IMR-90 (cell line): ENCODE measurements at regions not wholly inside any gene's neighbourhood (a gene's known extent, or its start where the extent isn't known, plus 50 kb on each side); places are given as distances from the start of the nearest gene placed in this dataset.

Experiments used
- ATAC-seq: fragments of 200-7000 bp; cut with Tn5 transposase; 2 replicates; pipeline ENCODE4 v1.9.1; 2020; ENCODE audit warnings: low read depth, mild to moderate bottlenecking, moderate library complexity
- BruUV-seq: library from RNA; stranded (reverse); fragments of 400-500 nt; replicated peaks from 2 replicates; lab custom pipeline; 2021; lab: Mats Ljungman, UMichigan
- CTCF ChIA-PET: fragments of 300-600 bp; formaldehyde crosslinking; extraction: SDS; loops from one replicate; lab custom pipeline; 2021; ENCODE audit warnings: antibody characterized with exemption; lab: Yijun Ruan, JAX
- POLR2A ChIA-PET: fragments of 300-600 bp; sonication (Branson Sonifier 250); formaldehyde crosslinking; loops from one replicate; lab custom pipeline; 2022; ENCODE audit warnings: antibody characterized with exemption; ENCODE audit not compliant: unreplicated experiment; lab: Charles Lee
- DNase-seq: peaks from one replicate; pipeline ENCODE4 v3.0.0; 2013
- H2AFZ ChIP-seq: replicated peaks from 2 replicates; pipeline ENCODE3; 2013; ENCODE audit warnings: low read length, mild to moderate bottlenecking; ENCODE audit not compliant: poor library complexity
- H2AK5ac ChIP-seq: 2 replicates; pipeline ENCODE4 v1.6.1; 2013; ENCODE audit warnings: low read depth, low read length, inconsistent platforms
- H2AK9ac ChIP-seq: replicated peaks from 2 replicates; pipeline ENCODE3; 2013; ENCODE audit warnings: mild to moderate bottlenecking, low read depth, low read length, moderate library complexity; ENCODE audit not compliant: poor library complexity
- H2BK120ac ChIP-seq: 2 replicates; pipeline ENCODE4 v1.6.1; 2013; ENCODE audit warnings: low read depth, low read length, inconsistent platforms
- H2BK15ac ChIP-seq: 3 replicates; pipeline ENCODE4 v1.6.1; 2013; ENCODE audit warnings: low read depth, low read length, inconsistent platforms
- H2BK20ac ChIP-seq: 2 replicates; pipeline ENCODE4 v1.6.1; 2013; ENCODE audit warnings: low read depth, mild to moderate bottlenecking, inconsistent platforms, low read length, moderate library complexity
- H2BK5ac ChIP-seq: 2 replicates; pipeline ENCODE4 v1.6.1; 2013; ENCODE audit warnings: mild to moderate bottlenecking, low read depth, low read length, inconsistent platforms; ENCODE audit not compliant: poor library complexity, severe bottlenecking
- H3K14ac ChIP-seq: replicated peaks from 2 replicates; pipeline ENCODE4 v1.6.1; 2013; ENCODE audit warnings: low read depth, low read length, inconsistent platforms
- H3K18ac ChIP-seq: 2 replicates; pipeline ENCODE4 v1.6.1; 2013; ENCODE audit warnings: low read depth, low read length, control low read depth
- H3K23ac ChIP-seq: 2 replicates; pipeline ENCODE4 v1.6.1; 2013; ENCODE audit warnings: low read depth, low read length, inconsistent platforms
- H3K27ac ChIP-seq: 2 replicates; pipeline ENCODE4 v1.5.1; 2013; ENCODE audit warnings: mild to moderate bottlenecking, control low read depth, low read length; ENCODE audit not compliant: insufficient read depth
- H3K27me3 ChIP-seq: 2 replicates; pipeline ENCODE4 v1.6.1; 2013; ENCODE audit warnings: low read length; ENCODE audit not compliant: control insufficient read depth, insufficient read depth
- H3K36me3 ChIP-seq: 2 replicates; pipeline ENCODE4 v1.6.1; 2013; ENCODE audit warnings: low read length, mixed read lengths; ENCODE audit not compliant: control insufficient read depth, insufficient read depth
- H3K4ac ChIP-seq: 2 replicates; pipeline ENCODE4 v1.6.1; 2013; ENCODE audit warnings: low read depth, low read length, inconsistent platforms
- H3K4me1 ChIP-seq: 2 replicates; pipeline ENCODE4 v1.6.1; 2013; ENCODE audit warnings: low read length, mixed read lengths; ENCODE audit not compliant: control insufficient read depth, insufficient read depth
- H3K4me2 ChIP-seq: 2 replicates; pipeline ENCODE4 v1.6.1; 2013; ENCODE audit warnings: low read depth, mild to moderate bottlenecking, control low read depth, low read length, moderate library complexity
- H3K4me3 ChIP-seq: 2 replicates; pipeline ENCODE4 v1.5.1; 2013; ENCODE audit warnings: low read depth, mild to moderate bottlenecking, control low read depth, low read length, moderate library complexity; ENCODE audit not compliant: insufficient read depth
- H3K56ac ChIP-seq: 2 replicates; pipeline ENCODE4 v1.6.1; 2013; ENCODE audit warnings: low read length, inconsistent platforms; ENCODE audit not compliant: insufficient read depth; ENCODE audit errors: extremely low read depth
- H3K79me1 ChIP-seq, 2 experiments: 2 replicates each; pipeline ENCODE4 v1.6.1; 2013; ENCODE audit warnings: low read length in 2 of 2, inconsistent platforms in 1 of 2, low read depth in 1 of 2
- H3K9ac ChIP-seq: 2 replicates; pipeline ENCODE4 v1.6.1; 2013; ENCODE audit warnings: low read depth, low read length, control low read depth
- H3K9me1 ChIP-seq: 2 replicates; pipeline ENCODE4 v1.6.1; 2013; ENCODE audit warnings: low read length, inconsistent platforms; ENCODE audit not compliant: insufficient read depth
- H3K9me3 ChIP-seq: 2 replicates; pipeline ENCODE4 v1.6.1; 2013; ENCODE audit warnings: low read length; ENCODE audit not compliant: control insufficient read depth, insufficient read depth
- H4K20me1 ChIP-seq: 2 replicates; pipeline ENCODE4 v1.6.1; 2013; ENCODE audit warnings: low read length, inconsistent platforms; ENCODE audit not compliant: insufficient read depth
- H4K5ac ChIP-seq: 2 replicates; pipeline ENCODE4 v1.6.1; 2013; ENCODE audit warnings: mild to moderate bottlenecking, low read depth, low read length, control low read depth
- H4K8ac ChIP-seq, 2 experiments: 2 replicates each; pipeline ENCODE4 v1.6.1; 2013; ENCODE audit warnings: low read depth in 2 of 2, low read length in 2 of 2, control low read depth in 1 of 2, inconsistent platforms in 1 of 2
- H4K91ac ChIP-seq: 2 replicates; pipeline ENCODE4 v1.6.1; 2013; ENCODE audit warnings: low read depth, low read length, inconsistent platforms; ENCODE audit not compliant: insufficient read depth
- RCOR1 ChIP-seq: IDR thresholded peaks from 2 replicates; pipeline ENCODE4 v1.6.1; 2012; ENCODE audit warnings: mild to moderate bottlenecking, low read length, improper control_type of control experiment; ENCODE audit not compliant: insufficient replicate concordance
- SMC3 ChIP-seq: fragments of 150-350 bp; IDR thresholded peaks from 2 replicates; pipeline ENCODE4 v1.6.1; 2016; ENCODE audit warnings: low read depth, mild to moderate bottlenecking, antibody characterized with exemption, low read length, moderate library complexity
- WGBS, 2 experiments: methylation state at CpG; one replicate each; pipeline versions ENCODE4 v1.1.5 to v1.1.7; 2013; ENCODE audit warnings: missing lambda C conversion rate in 2 of 2; ENCODE audit not compliant: insufficient read length in 1 of 2; ENCODE audit errors: extremely low coverage in 2 of 2; 5-methylcytosine and 5-hydroxymethylcytosine counted together
- dilution Hi-C: fragments of 300-500 bp; cut with HindIII; formaldehyde crosslinking; loops from one replicate; pipeline ENCODE4 v1.14.3; 2018; ENCODE audit warnings: low sequenced_read_pairs; ENCODE audit not compliant: unreplicated experiment
- in situ Hi-C: fragments of 300-500 bp; cut with MboI; formaldehyde crosslinking; loops from 3 replicates; pipeline ENCODE4 v1.14.3; 2019; ENCODE audit warnings: low sequenced_read_pairs, inconsistent platforms, mixed read lengths
- intact Hi-C: fragments of 100-400 bp; cut with micrococcal nuclease; formaldehyde crosslinking; loops from 2 replicates; pipeline ENCODE4 v1.10.0; 2022

GRCh38 chr21:17442165-17442564 is 70.7 kb upstream of the CXADR start:
- ATAC-seq: no peak
- ChIA-PET POLR2A (no interaction called here), CTCF (no interaction called here)
- DNase-seq: no peak
- Histone ChIP-seq H3K56ac (no peak overlapping the region), H3K4ac (no peak overlapping the region), H3K23ac (no peak overlapping the region), H2BK120ac (no peak overlapping the region), H2BK15ac (no peak overlapping the region), H3K27me3 (peaks cover 2% of the 10 kb centered on the region), H2AK5ac (no peak overlapping the region), H3K4me3 (no peak overlapping the region), H3K4me1 (peaks cover 6% of the 10 kb centered on the region), H2AK9ac (no peak overlapping the region), H2AFZ (no peak overlapping the region), H2BK20ac (no peak overlapping the region), H4K5ac (no peak overlapping the region), H4K20me1 (no peaks in the 10 kb centered on the region), H3K14ac (no peak overlapping the region), H3K18ac (no peak overlapping the region), H3K9me1 (no peaks in the 10 kb centered on the region), H3K9me3 (no peaks in the 10 kb centered on the region), H3K9ac (no peak overlapping the region), H3K4me2 (no peak overlapping the region), H4K91ac (no peak overlapping the region), H3K27ac (no peak overlapping the region), H2BK5ac (no peak overlapping the region), H3K79me1 (no peaks in the 10 kb centered on the region), H3K36me3 (no peaks in the 10 kb centered on the region), H4K8ac (no peak overlapping the region)
- no TSS peak for BruUV-seq
- WGBS, 2 experiments: no CpG with 5 or more reads among the region's 2 CpGs
- in situ Hi-C loops: no loop called here
- no peak for TF ChIP-seq SMC3
- TF ChIP-seq RCOR1: no peak
- intact Hi-C loops: no loop called here
- dilution Hi-C loops: no loop called here
